Activated CD4-positive, alpha-beta memory T cell treated with anti-CD3 and anti-CD28 coated beads for 36 hours (primary cell): ENCODE measurements at regions not wholly inside any gene's neighbourhood (a gene's known extent, or its start where the extent isn't known, plus 50 kb on each side); places are given as distances from the start of the nearest gene placed in this dataset.

Experiments used
- CTCF ChIA-PET: fragments of 350-600 bp; sonication (Branson Sonifier 250); formaldehyde crosslinking; loops from one replicate; lab custom pipeline; 2021; ENCODE audit warnings: antibody characterized with exemption, inconsistent platforms; lab: Charles Lee
- POLR2A ChIA-PET: fragments of 350-600 bp; sonication (Branson Sonifier 250); formaldehyde crosslinking; loops from one replicate; lab custom pipeline; 2021; ENCODE audit warnings: antibody characterized with exemption; lab: Charles Lee
- DNase-seq: peaks from one replicate; pipeline ENCODE4 v3.0.0-alpha.2; 2020
- H3K27ac Mint-ChIP-seq: one replicate; pipeline ENCODE4 v1.8.0; 2021; ENCODE audit warnings: mixed read lengths
- H3K27me3 Mint-ChIP-seq: one replicate; pipeline ENCODE4 v1.8.0; 2021; ENCODE audit warnings: mixed read lengths
- H3K36me3 Mint-ChIP-seq: one replicate; pipeline ENCODE4 v1.8.0; 2021; ENCODE audit warnings: mixed read lengths
- H3K4me1 Mint-ChIP-seq: one replicate; pipeline ENCODE4 v1.8.0; 2021; ENCODE audit warnings: low read depth, mixed read lengths
- H3K4me3 Mint-ChIP-seq: one replicate; pipeline ENCODE4 v1.8.0; 2021; ENCODE audit warnings: mild to moderate bottlenecking, mixed read lengths
- H3K9me3 Mint-ChIP-seq: one replicate; pipeline ENCODE4 v1.8.0; 2021; ENCODE audit warnings: mixed read lengths
- intact Hi-C: fragments of 100-400 bp; cut with micrococcal nuclease; formaldehyde crosslinking; loops from one replicate; pipeline ENCODE4 v1.15.1; 2023

GRCh38 chr2:39541011-39541930 is 104.2 kb upstream of the MAP4K3 start:
- no peak overlapping the region for H3K4me3 Mint-ChIP-seq
- H3K27ac Mint-ChIP-seq, result no peak overlapping the region
- peaks cover 5% of the 10 kb centered on the region for H3K27me3 Mint-ChIP-seq
- DNase-seq, result no peak
- peaks cover 7% of the 10 kb centered on the region for H3K4me1 Mint-ChIP-seq
- CTCF ChIA-PET, result no interaction called here
- intact Hi-C loops, result no loop called here
- peaks cover 2% of the 10 kb centered on the region for H3K36me3 Mint-ChIP-seq
- POLR2A ChIA-PET, result no interaction called here
- H3K9me3 Mint-ChIP-seq, result no peaks in the 10 kb centered on the region

GRCh38 chr2:39542523-39542922 is 105.4 kb upstream of the MAP4K3 start:
- CTCF ChIA-PET, result no interaction called here
- POLR2A ChIA-PET, result no interaction called here
- H3K4me3 Mint-ChIP-seq, result no peak overlapping the region
- intact Hi-C loops, result no loop called here
- H3K4me1 Mint-ChIP-seq, result no peaks in the 10 kb centered on the region
- peaks cover 2% of the 10 kb centered on the region for H3K36me3 Mint-ChIP-seq
- no peak overlapping the region for H3K27ac Mint-ChIP-seq
- no peaks in the 10 kb centered on the region for H3K9me3 Mint-ChIP-seq
- DNase-seq, result no peak
- H3K27me3 Mint-ChIP-seq, result peaks cover 5% of the 10 kb centered on the region

- H3K4me1 Mint-ChIP-seq, result no peaks in the 10 kb centered on the region
Measured at GRCh38 chr2:39545957-39546356, 108.9 kb upstream of the MAP4K3 start.

GRCh38 chr2:39546409-39546808 is 109.3 kb upstream of the MAP4K3 start:
- no peak overlapping the region for H3K27ac Mint-ChIP-seq
- no peak overlapping the region for H3K4me3 Mint-ChIP-seq
- CTCF ChIA-PET, result no interaction called here
- H3K9me3 Mint-ChIP-seq, result no peaks in the 10 kb centered on the region
- H3K4me1 Mint-ChIP-seq, result no peaks in the 10 kb centered on the region
- peaks cover 5% of the 10 kb centered on the region for H3K27me3 Mint-ChIP-seq
- no peaks in the 10 kb centered on the region for H3K36me3 Mint-ChIP-seq
- POLR2A ChIA-PET, result no interaction called here
- DNase-seq, result no peak
- intact Hi-C loops, result no loop called here

More at GRCh38 chr2:39545957-39546356, 108.9 kb upstream of the MAP4K3 start:
- DNase-seq, result no peak
- Mint-ChIP-seq H3K36me3 (no peaks in the 10 kb centered on the region), H3K4me3 (no peak overlapping the region), H3K27ac (no peak overlapping the region), H3K27me3 (peaks cover 5% of the 10 kb centered on the region), H3K9me3 (no peaks in the 10 kb centered on the region)
- CTCF ChIA-PET, result no interaction called here
- intact Hi-C loops, result no loop called here
- POLR2A ChIA-PET, result no interaction called here

- Mint-ChIP-seq H3K27me3 (peaks cover 5% of the 10 kb centered on the region), H3K9me3 (no peaks in the 10 kb centered on the region), H3K27ac (no peak overlapping the region), H3K4me1 (no peaks in the 10 kb centered on the region), H3K4me3 (no peak overlapping the region), H3K36me3 (no peaks in the 10 kb centered on the region)
- intact Hi-C loops, result no loop called here
- CTCF ChIA-PET, result no interaction called here
- DNase-seq, result no peak
- POLR2A ChIA-PET, result no interaction called here
Measured at GRCh38 chr2:39546937-39547336, 109.9 kb upstream of the MAP4K3 start.

- Mint-ChIP-seq H3K27me3 (peaks cover 5% of the 10 kb centered on the region), H3K36me3 (no peaks in the 10 kb centered on the region), H3K27ac (no peak overlapping the region), H3K9me3 (no peaks in the 10 kb centered on the region), H3K4me1 (no peaks in the 10 kb centered on the region), H3K4me3 (no peak overlapping the region)
- CTCF ChIA-PET, result no interaction called here
- POLR2A ChIA-PET, result no interaction called here
- no peak for DNase-seq
- intact Hi-C loops, result no loop called here
Measured at GRCh38 chr2:39547811-39548719, 111.0 kb upstream of the MAP4K3 start.

GRCh38 chr2:39549000-39549399 is 111.9 kb upstream of the MAP4K3 start:
- H3K4me1 Mint-ChIP-seq, result no peaks in the 10 kb centered on the region
- no peak for DNase-seq
- peaks cover 5% of the 10 kb centered on the region for H3K27me3 Mint-ChIP-seq
- POLR2A ChIA-PET, result no interaction called here
- no peak overlapping the region for H3K4me3 Mint-ChIP-seq
- intact Hi-C loops, result no loop called here
- CTCF ChIA-PET, result no interaction called here
- H3K36me3 Mint-ChIP-seq, result no peaks in the 10 kb centered on the region
- H3K27ac Mint-ChIP-seq, result no peak overlapping the region
- no peaks in the 10 kb centered on the region for H3K9me3 Mint-ChIP-seq

- Mint-ChIP-seq H3K4me3 (no peak overlapping the region), H3K36me3 (no peaks in the 10 kb centered on the region), H3K4me1 (no peaks in the 10 kb centered on the region), H3K27ac (no peak overlapping the region), H3K27me3 (peaks cover 4% of the 10 kb centered on the region), H3K9me3 (no peaks in the 10 kb centered on the region)
- POLR2A ChIA-PET, result no interaction called here
- intact Hi-C loops, result no loop called here
- CTCF ChIA-PET, result no interaction called here
- DNase-seq, result no peak
Measured at GRCh38 chr2:39549718-39550464, 112.8 kb upstream of the MAP4K3 start.

- intact Hi-C loops, result no loop called here
- CTCF ChIA-PET, result no interaction called here
Measured at GRCh38 chr2:39550701-39551285, 113.7 kb upstream of the MAP4K3 start.

GRCh38 chr2:39558906-39559305 is 106.8 kb upstream of the TMEM178A start:
- H3K4me3 Mint-ChIP-seq, result no peak overlapping the region
- no peak for DNase-seq
- ChIA-PET CTCF (no interaction called here), POLR2A (no interaction called here)
- no peaks in the 10 kb centered on the region for H3K4me1 Mint-ChIP-seq
- H3K27me3 Mint-ChIP-seq, result no peaks in the 10 kb centered on the region
- H3K27ac Mint-ChIP-seq, result no peak overlapping the region
- peaks cover 5% of the 10 kb centered on the region for H3K36me3 Mint-ChIP-seq
- peaks cover 21% of the 10 kb centered on the region for H3K9me3 Mint-ChIP-seq
- intact Hi-C loops, result no loop called here

More at GRCh38 chr2:39550701-39551285, 113.7 kb upstream of the MAP4K3 start:
- Mint-ChIP-seq H3K27me3 (no peaks in the 10 kb centered on the region), H3K4me1 (no peaks in the 10 kb centered on the region), H3K27ac (no peak overlapping the region), H3K4me3 (no peak overlapping the region), H3K9me3 (no peaks in the 10 kb centered on the region), H3K36me3 (no peaks in the 10 kb centered on the region)
- POLR2A ChIA-PET, result no interaction called here
- DNase-seq, result no peak

- H3K27ac Mint-ChIP-seq, result no peak overlapping the region
- H3K36me3 Mint-ChIP-seq, result peaks cover 9% of the 10 kb centered on the region
- ChIA-PET CTCF (no interaction called here), POLR2A (no interaction called here)
- H3K4me3 Mint-ChIP-seq, result no peak overlapping the region
- intact Hi-C loops, result no loop called here
- no peaks in the 10 kb centered on the region for H3K27me3 Mint-ChIP-seq
- H3K9me3 Mint-ChIP-seq, result peaks cover 30% of the 10 kb centered on the region
- no peaks in the 10 kb centered on the region for H3K4me1 Mint-ChIP-seq
- no peak for DNase-seq
Measured at GRCh38 chr2:39563572-39563971, 102.1 kb upstream of the TMEM178A start.
